Sigmoid colon (tissue), 6 donors: ENCODE measurements at regions not wholly inside any gene's neighbourhood (a gene's known extent, or its start where the extent isn't known, plus 50 kb on each side); places are given as distances from the start of the nearest gene placed in this dataset.

Source experiments
- DNase-seq: peaks from one replicate; pipeline ENCODE4 v3.0.0-alpha.2; 2019
- H3K27ac ChIP-seq, 4 donors: fragments of 200-600 bp; sonication (generic); one replicate each; pipeline ENCODE4 v1.5.1; 2016 to 2019; ENCODE audit warnings: mild to moderate bottlenecking in 1 of 4
- H3K27me3 ChIP-seq, 3 donors: fragments of 200-600 bp; sonication (generic); one replicate each; pipeline ENCODE4 v1.5.1; 2019; ENCODE audit warnings: mild to moderate bottlenecking in 1 of 3
- H3K36me3 ChIP-seq, 4 donors: fragments of 200-600 bp; sonication (generic); one replicate each; pipeline ENCODE4 v1.5.1; 2016 to 2019
- H3K4me1 ChIP-seq, 4 donors: fragments of 200-600 bp; sonication (generic); one replicate each; pipeline ENCODE4 v1.5.1; 2017 to 2019
- H3K4me3 ChIP-seq, 4 donors: fragments of 200-600 bp; sonication (generic); one replicate each; pipeline ENCODE4 v1.5.1; 2017 to 2019; ENCODE audit warnings: mild to moderate bottlenecking in 2 of 4, moderate library complexity in 1 of 4
- H3K9me3 ChIP-seq, 4 donors: fragments of 200-600 bp in 3 of 4; sonication (generic) in 3 of 4; one replicate each; pipeline versions ENCODE4 v1.5.1 to v1.6.1; 2013 to 2019
- EP300 ChIP-seq, 4 donors: sonication (generic); formaldehyde crosslinking; IDR thresholded peaks; one replicate each; pipeline ENCODE4 v1.6.1; 2017; ENCODE audit warnings: antibody characterized with exemption in 4 of 4
- POLR2A ChIP-seq, 2 donors: fragments of 450-650 bp; IDR thresholded peaks; one replicate each; pipeline ENCODE4 v1.6.1; 2016; ENCODE audit warnings: antibody characterized with exemption in 2 of 2, mild to moderate bottlenecking in 2 of 2, moderate library complexity in 2 of 2
- POLR2AphosphoS5 ChIP-seq, 4 donors: sonication (generic); formaldehyde crosslinking; IDR thresholded peaks; one replicate each; pipeline ENCODE4 v1.6.1; 2017; ENCODE audit warnings: antibody characterized with exemption in 4 of 4
- WGBS, 2 donors: extraction: QIAGEN DNeasy Blood & Tissue Kit; methylation state at CpG; one replicate each; pipeline ENCODE4 v1.1.7; 2013; 5-methylcytosine and 5-hydroxymethylcytosine counted together
- intact Hi-C: fragments of 100-400 bp; cut with DNase I; formaldehyde crosslinking; loops from one replicate; pipeline ENCODE4 v1.15.1; 2023
- TF ChIP-seq, protein P1 (sequence below), 4 experiments: fragments of 450-650 bp in 3 of 4; fragments of 200-600 bp in 1 of 4; IDR thresholded peaks; one replicate each; pipeline ENCODE4 v1.5.1; 2016 to 2019; ENCODE audit warnings: antibody characterized with exemption in 4 of 4, mild to moderate bottlenecking in 3 of 4, moderate library complexity in 2 of 4
- donor health status: healthy with polysubstance abuse.
- donor health status: healthy.

DNA sequence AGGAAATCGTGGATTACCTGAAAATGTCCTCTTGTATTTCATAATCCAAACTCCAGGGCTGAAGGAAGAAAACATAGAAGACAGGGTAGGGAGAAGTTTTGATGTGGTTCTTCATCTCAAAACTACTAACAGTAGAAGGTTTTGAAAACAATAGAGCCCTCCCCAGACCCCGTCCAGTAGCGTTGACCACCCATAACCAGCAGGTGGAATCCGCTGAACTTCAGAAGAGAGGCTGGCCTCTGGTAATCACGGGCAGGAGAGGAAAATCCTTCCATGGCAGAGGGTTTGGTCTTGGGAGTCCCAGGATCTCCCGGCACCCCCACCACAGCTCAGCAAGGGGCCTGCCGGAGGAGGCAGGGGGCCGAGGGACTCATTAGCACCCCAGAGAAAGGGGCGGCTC is 333.4 kb upstream of the RNF32 start:
- TF ChIP-seq POLR2A (IDR thresholded peaks at IDR 0.05) = no peak
- TF ChIP-seq, protein P1, sequence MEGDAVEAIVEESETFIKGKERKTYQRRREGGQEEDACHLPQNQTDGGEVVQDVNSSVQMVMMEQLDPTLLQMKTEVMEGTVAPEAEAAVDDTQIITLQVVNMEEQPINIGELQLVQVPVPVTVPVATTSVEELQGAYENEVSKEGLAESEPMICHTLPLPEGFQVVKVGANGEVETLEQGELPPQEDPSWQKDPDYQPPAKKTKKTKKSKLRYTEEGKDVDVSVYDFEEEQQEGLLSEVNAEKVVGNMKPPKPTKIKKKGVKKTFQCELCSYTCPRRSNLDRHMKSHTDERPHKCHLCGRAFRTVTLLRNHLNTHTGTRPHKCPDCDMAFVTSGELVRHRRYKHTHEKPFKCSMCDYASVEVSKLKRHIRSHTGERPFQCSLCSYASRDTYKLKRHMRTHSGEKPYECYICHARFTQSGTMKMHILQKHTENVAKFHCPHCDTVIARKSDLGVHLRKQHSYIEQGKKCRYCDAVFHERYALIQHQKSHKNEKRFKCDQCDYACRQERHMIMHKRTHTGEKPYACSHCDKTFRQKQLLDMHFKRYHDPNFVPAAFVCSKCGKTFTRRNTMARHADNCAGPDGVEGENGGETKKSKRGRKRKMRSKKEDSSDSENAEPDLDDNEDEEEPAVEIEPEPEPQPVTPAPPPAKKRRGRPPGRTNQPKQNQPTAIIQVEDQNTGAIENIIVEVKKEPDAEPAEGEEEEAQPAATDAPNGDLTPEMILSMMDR (IDR thresholded peaks at IDR 0.05) = no peak
- no peak for TF ChIP-seq EP300 (IDR thresholded peaks at IDR 0.05)
- no peak for TF ChIP-seq POLR2AphosphoS5 (IDR thresholded peaks at IDR 0.05)
- H3K36me3 ChIP-seq = no peaks in the 10 kb centered on the region
- intact Hi-C loops = no loop called here
- DNase-seq = no peak
- no peak overlapping the region for H3K27ac ChIP-seq
- H3K4me1 ChIP-seq = no peaks in the 10 kb centered on the region
- H3K4me3 ChIP-seq = no peak overlapping the region
- H3K9me3 ChIP-seq = peaks cover 0 to 3% (median 0%) of the 10 kb centered on the region in 4 donors
- no peaks in the 10 kb centered on the region for H3K27me3 ChIP-seq
- 82 to 86% methylated on average over 9 of the region's 9 CpGs for WGBS, 2 donors

DNA sequence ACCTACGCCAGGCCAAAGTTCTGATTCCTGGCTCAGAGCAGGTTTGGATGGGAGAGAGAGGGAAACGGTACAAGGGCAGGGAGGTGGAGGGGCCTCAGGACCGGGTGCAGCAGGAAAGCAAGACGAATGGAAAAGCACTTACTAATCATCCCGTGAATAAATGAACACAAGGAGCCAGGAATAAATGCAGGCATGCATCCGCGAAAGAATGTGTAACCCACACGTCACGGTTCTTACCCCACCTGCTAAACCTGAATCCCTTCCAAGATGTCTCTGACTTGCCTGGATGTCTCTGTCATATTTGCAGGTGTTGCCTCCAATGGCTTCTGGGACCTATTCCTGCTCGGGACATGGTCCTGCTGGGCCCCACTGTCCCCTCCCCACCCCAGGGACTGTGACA is 335.2 kb upstream of the RNF32 start:
- TF ChIP-seq POLR2AphosphoS5 (IDR thresholded peaks at IDR 0.05) = no peak
- TF ChIP-seq, protein P1 (IDR thresholded peaks at IDR 0.05) = no peak
- no peak for TF ChIP-seq EP300 (IDR thresholded peaks at IDR 0.05)
- no peak for TF ChIP-seq POLR2A (IDR thresholded peaks at IDR 0.05)
- WGBS, 2 donors = 85 to 89% methylated on average over 10 of the region's 10 CpGs
- intact Hi-C loops = no loop called here
- no peak for DNase-seq
- Histone ChIP-seq H3K27me3 (no peaks in the 10 kb centered on the region), H3K9me3 (peaks cover 0 to 2% (median 0%) of the 10 kb centered on the region in 4 donors), H3K36me3 (no peaks in the 10 kb centered on the region), H3K4me1 (no peaks in the 10 kb centered on the region), H3K27ac (no peak overlapping the region), H3K4me3 (no peak overlapping the region)

DNA sequence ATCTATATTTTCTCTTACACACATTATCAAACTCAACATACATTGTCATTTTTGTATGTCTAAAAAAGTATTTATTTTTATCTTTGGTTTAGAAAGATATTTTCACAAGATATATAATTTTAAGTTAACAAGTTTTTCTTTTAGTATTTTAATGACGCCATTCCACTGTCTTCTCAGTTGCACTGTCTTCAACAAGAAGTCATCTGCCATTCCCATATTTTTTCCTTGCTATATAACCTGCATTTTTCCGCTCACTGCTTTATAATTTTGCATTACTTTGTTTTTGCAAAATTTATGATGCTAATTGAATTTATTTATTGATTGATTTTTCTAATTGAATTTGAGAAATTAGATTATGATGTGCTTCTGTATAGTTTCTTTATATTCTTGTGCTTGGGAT is 357.8 kb upstream of the RNF32 start:
- intact Hi-C loops = no loop called here
- H3K27ac ChIP-seq = no peak overlapping the region
- no peaks in the 10 kb centered on the region for H3K27me3 ChIP-seq
- WGBS, 2 donors = 64 to 95% methylated on average over 2 of the region's 2 CpGs
- no peak for DNase-seq
- H3K9me3 ChIP-seq = peaks cover 0 to 2% (median 0%) of the 10 kb centered on the region in 4 donors
- H3K4me1 ChIP-seq = no peaks in the 10 kb centered on the region
- H3K36me3 ChIP-seq = no peaks in the 10 kb centered on the region
- no peak overlapping the region for H3K4me3 ChIP-seq
- TF ChIP-seq EP300 (IDR thresholded peaks at IDR 0.05) (no peak), POLR2A (IDR thresholded peaks at IDR 0.05) (no peak), POLR2AphosphoS5 (IDR thresholded peaks at IDR 0.05) (no peak)
- TF ChIP-seq, protein P1 (IDR thresholded peaks at IDR 0.05) = no peak

DNA sequence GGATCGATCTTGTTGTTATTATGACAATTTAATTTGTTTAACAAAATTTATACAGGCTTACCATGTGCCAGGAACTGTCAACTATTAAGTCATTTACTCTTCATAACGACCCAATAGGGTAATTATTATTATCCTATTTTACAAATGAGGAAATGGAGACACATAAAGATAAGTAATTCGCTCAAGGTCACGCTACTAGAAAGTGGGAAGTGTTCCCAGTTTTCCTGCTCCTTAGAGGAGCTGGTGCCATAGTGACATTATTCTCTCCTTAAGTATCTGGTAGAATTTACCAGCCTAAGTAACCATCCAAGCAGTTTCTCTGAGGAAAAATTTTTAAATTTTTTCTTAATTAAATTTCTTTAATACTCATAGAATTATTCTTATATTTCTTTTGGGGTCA is 360.9 kb upstream of the RNF32 start:
- no peak overlapping the region for H3K27ac ChIP-seq
- H3K4me1 ChIP-seq = no peaks in the 10 kb centered on the region
- WGBS, 2 donors = 75% methylated on average over 4 of the region's 4 CpGs
- no peak for DNase-seq
- no peak overlapping the region for H3K4me3 ChIP-seq
- TF ChIP-seq, protein P1 (IDR thresholded peaks at IDR 0.05) = no peak
- TF ChIP-seq POLR2AphosphoS5 (IDR thresholded peaks at IDR 0.05) = no peak
- no peak for TF ChIP-seq POLR2A (IDR thresholded peaks at IDR 0.05)
- no peak for TF ChIP-seq EP300 (IDR thresholded peaks at IDR 0.05)
- H3K36me3 ChIP-seq = no peaks in the 10 kb centered on the region
- H3K27me3 ChIP-seq = no peaks in the 10 kb centered on the region
- H3K9me3 ChIP-seq = peaks cover 0 to 2% (median 0%) of the 10 kb centered on the region in 4 donors
- intact Hi-C loops = no loop called here

DNA sequence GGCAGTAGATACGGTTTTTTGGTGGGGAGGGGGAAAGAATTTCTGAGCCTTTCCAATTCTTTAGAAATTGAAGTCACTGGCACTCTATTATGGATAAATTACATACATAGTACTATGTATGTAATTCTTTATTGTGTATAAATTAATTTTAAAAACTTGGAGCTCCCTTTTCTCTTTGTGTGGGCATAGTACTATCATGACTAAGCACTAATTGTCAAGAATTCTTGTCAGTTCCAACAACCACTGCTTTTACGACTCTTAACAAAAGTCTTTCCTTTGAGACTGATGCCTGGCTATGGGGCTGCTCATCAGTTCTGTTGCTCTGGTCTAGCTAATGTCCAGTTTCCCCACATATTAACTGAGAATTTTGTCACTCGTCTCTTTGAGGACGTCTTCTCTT is 365.3 kb upstream of the RNF32 start:
- no peaks in the 10 kb centered on the region for H3K36me3 ChIP-seq
- H3K27ac ChIP-seq = no peak overlapping the region
- no peak for DNase-seq
- H3K9me3 ChIP-seq = no peaks in the 10 kb centered on the region
- 83 to 93% methylated on average over 4 of the region's 4 CpGs for WGBS, 2 donors
- TF ChIP-seq, protein P1 (IDR thresholded peaks at IDR 0.05) = no peak
- TF ChIP-seq POLR2AphosphoS5 (IDR thresholded peaks at IDR 0.05) = no peak
- TF ChIP-seq POLR2A (IDR thresholded peaks at IDR 0.05) = no peak
- no peak for TF ChIP-seq EP300 (IDR thresholded peaks at IDR 0.05)
- intact Hi-C loops = no loop called here
- no peaks in the 10 kb centered on the region for H3K4me1 ChIP-seq
- H3K27me3 ChIP-seq = no peaks in the 10 kb centered on the region
- no peak overlapping the region for H3K4me3 ChIP-seq
